ENCODE measurements at regions not wholly inside any gene's neighbourhood (a gene's known extent, or its start where the extent isn't known, plus 50 kb on each side); places are given as distances from the start of the nearest gene placed in this dataset.

DNA sequence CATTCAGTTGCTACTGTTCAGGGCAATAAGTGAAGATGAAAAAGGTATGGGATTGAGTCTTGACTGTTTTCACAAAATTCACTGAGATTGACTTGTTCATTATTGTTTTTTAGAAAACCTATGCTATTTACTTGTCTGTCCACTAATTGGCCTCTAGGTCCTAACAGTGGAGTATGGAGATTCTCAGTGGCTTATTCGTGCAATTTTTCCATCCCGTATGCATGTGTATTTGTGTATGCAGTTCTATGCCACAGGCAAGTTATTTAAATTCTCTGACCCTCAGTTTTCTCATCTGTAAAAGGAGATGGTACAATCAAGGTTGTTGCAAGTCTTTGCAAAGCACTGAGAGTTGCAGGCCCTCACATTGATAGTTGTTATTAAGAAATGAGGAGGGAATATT lies 151.0 kb downstream of the BBOX1 start:
- no peaks in the 10 kb centered on the region for H3K4me1 ChIP-seq
- no peak for TF ChIP-seq POLR2A (IDR thresholded peaks at IDR 0.05)
- TF ChIP-seq, protein P1, sequence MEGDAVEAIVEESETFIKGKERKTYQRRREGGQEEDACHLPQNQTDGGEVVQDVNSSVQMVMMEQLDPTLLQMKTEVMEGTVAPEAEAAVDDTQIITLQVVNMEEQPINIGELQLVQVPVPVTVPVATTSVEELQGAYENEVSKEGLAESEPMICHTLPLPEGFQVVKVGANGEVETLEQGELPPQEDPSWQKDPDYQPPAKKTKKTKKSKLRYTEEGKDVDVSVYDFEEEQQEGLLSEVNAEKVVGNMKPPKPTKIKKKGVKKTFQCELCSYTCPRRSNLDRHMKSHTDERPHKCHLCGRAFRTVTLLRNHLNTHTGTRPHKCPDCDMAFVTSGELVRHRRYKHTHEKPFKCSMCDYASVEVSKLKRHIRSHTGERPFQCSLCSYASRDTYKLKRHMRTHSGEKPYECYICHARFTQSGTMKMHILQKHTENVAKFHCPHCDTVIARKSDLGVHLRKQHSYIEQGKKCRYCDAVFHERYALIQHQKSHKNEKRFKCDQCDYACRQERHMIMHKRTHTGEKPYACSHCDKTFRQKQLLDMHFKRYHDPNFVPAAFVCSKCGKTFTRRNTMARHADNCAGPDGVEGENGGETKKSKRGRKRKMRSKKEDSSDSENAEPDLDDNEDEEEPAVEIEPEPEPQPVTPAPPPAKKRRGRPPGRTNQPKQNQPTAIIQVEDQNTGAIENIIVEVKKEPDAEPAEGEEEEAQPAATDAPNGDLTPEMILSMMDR (IDR thresholded peaks at IDR 0.05): no peak
- no peaks in the 10 kb centered on the region for H3K9me3 ChIP-seq
- no peak overlapping the region for H3K27ac ChIP-seq
- H3K4me3 ChIP-seq: no peak overlapping the region
- no peaks in the 10 kb centered on the region for H3K27me3 ChIP-seq
- H3K36me3 ChIP-seq: no peaks in the 10 kb centered on the region
- intact Hi-C loops (cut with DNase I; ENCODE audit: low total_unique reads): no loop called here
- no peak for DNase-seq

DNA sequence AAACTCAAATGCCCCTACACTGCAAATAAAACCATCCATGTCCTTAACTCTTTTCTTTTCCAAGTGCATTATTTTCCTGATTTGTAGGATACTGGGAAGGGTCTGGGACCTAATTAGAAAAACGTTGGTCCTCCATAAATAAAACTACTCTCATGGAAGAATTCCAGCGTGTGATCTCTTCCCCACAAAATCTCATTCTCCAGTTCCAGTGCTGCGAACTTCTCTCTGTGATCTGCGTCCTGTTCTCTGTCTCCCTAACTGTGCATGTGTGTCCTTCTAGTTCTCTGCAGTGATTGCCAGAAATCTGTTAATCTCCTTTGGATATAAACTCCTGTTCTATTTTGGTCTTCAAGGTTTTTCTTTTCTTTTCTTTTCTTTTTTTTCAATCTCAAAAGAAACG lies 148.1 kb downstream of the BBOX1 start:
- Histone ChIP-seq H3K36me3 (no peaks in the 10 kb centered on the region), H3K27ac (no peak overlapping the region), H3K9me3 (no peaks in the 10 kb centered on the region), H3K4me1 (no peaks in the 10 kb centered on the region), H3K4me3 (no peak overlapping the region), H3K27me3 (no peaks in the 10 kb centered on the region)
- DNase-seq: no peak
- no peak for TF ChIP-seq POLR2A (IDR thresholded peaks at IDR 0.05)
- TF ChIP-seq, protein P1 (IDR thresholded peaks at IDR 0.05): no peak
- intact Hi-C loops (cut with DNase I; ENCODE audit: low total_unique reads): loop anchor here (10.0 kb wide), 1 partner anchor 106 kb away; no protein-coding TSS in a partner anchor

DNA sequence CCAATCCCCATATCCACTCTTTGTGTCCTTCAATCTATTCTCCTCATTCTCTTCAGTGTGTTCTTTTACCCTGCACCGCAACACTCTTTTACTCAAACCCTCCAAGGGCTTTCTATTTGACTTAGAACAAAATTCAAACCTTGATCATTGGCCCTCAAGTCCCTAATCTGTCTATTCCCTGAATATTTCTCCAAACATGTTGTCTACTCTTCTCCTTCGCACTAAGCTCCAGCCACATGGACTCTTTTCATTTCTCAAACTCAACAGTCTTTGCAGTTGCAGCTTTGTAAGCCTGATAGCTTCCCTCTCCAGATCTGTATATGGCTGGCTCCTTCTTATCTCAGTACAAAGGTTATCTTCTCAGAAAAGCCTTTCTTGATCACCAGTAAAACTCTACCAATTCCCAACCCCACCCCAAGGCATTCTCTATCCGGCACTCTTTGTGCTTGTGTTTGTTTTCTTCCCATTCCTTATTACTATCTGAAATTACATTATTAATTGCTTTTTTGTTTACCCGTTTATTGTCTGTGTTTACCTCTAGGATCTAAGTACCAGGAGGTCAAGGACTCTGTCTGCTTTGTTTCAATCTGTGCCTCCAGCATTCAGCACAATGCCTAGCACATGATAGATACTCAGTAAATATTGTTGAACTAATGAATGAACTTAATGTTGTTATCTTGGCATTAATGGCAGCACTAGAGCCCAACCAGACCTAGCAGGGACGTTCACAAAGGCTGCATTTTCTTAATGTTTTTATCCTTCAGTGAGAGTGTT lies 147.4 kb downstream of the BBOX1 start:
- Histone ChIP-seq H3K27me3 (no peaks in the 10 kb centered on the region), H3K4me1 (no peaks in the 10 kb centered on the region), H3K9me3 (no peaks in the 10 kb centered on the region), H3K36me3 (no peaks in the 10 kb centered on the region), H3K4me3 (no peak overlapping the region), H3K27ac (no peak overlapping the region)
- intact Hi-C loops (cut with DNase I; ENCODE audit: low total_unique reads): loop anchor here (10.0 kb wide), 1 partner anchor 107 kb away; no protein-coding TSS in a partner anchor
- DNase-seq: no peak
- no peak for TF ChIP-seq POLR2A (IDR thresholded peaks at IDR 0.05)
- TF ChIP-seq, protein P1 (IDR thresholded peaks at IDR 0.05): no peak

DNA sequence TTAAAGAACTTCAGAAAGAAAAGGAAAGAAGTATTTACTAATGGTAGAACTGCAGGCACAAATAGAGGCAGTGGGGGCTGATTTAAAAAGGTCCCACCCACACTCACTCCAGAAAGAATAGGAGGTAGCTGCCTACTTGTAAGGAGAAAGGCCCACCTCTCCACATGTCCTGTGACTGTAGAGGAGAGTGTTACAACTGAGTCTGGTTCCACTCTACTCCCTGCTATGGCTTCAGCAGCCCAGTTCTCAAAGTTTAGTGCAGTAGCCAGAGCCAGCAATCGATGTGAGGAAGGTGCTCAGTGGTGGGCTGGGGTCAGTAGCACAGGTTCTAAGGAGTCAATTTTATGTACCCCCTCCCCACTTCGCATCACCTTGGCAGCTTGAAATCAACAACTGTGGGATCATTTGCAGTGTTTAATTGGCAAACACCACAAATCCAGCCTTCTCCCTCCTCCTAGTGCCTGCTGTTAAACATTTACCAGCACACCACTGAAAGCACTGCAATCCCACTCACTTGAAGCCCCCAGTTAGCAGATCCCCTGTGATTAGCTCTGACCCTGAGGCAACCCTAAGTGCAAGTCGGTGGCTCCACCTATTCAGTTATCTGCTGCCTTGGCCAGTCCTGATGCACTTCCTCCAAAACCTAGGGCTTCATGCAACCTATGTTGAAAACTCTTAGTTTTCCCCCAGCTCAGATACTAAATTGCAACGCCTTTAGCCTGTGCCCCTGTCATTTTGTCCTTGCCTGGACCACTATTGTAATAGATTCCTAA lies 146.6 kb downstream of the BBOX1 start:
- intact Hi-C loops (cut with DNase I; ENCODE audit: low total_unique reads): loop anchor here (10.0 kb wide), 1 partner anchor 108 kb away; no protein-coding TSS in a partner anchor
- no peak overlapping the region for H3K27ac ChIP-seq
- no peaks in the 10 kb centered on the region for H3K9me3 ChIP-seq
- TF ChIP-seq POLR2A (IDR thresholded peaks at IDR 0.05): no peak
- TF ChIP-seq, protein P1 (IDR thresholded peaks at IDR 0.05): no peak
- H3K4me1 ChIP-seq: no peaks in the 10 kb centered on the region
- no peaks in the 10 kb centered on the region for H3K36me3 ChIP-seq
- no peak overlapping the region for H3K4me3 ChIP-seq
- DNase-seq: no peak
- H3K27me3 ChIP-seq: no peaks in the 10 kb centered on the region

DNA sequence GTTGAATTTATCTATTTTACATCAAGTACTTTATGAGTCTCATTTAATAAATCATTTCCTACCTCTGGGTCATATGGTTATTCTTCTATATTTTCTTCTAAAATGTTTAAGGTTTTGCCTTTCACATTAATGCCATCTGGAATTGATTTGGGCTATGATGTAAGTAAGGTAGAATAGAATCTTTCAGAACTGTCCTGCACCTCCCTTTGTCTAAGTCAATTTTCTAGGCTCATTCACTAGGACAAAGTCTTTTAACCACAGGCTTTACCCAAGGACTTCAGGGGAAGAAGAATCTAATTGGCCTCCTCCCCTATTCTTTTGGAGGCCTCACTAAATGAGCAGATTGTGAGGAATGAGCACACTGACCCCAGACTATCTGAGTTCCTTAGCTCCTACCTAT lies 146.0 kb downstream of the BBOX1 start:
- TF ChIP-seq POLR2A (IDR thresholded peaks at IDR 0.05): no peak
- TF ChIP-seq, protein P1 (IDR thresholded peaks at IDR 0.05): no peak
- Histone ChIP-seq H3K27ac (no peak overlapping the region), H3K27me3 (no peaks in the 10 kb centered on the region), H3K4me3 (no peak overlapping the region), H3K4me1 (no peaks in the 10 kb centered on the region), H3K36me3 (no peaks in the 10 kb centered on the region), H3K9me3 (no peaks in the 10 kb centered on the region)
- DNase-seq: no peak
- intact Hi-C loops (cut with DNase I; ENCODE audit: low total_unique reads): loop anchor here (10.0 kb wide), 1 partner anchor 108 kb away; no protein-coding TSS in a partner anchor

All from uterus (tissue), 3 donors.